K562 (cell line): ENCODE measurements at regions not wholly inside any gene's neighbourhood (a gene's known extent, or its start where the extent isn't known, plus 50 kb on each side); places are given as distances from the start of the nearest gene placed in this dataset.

ENCODE experiments used
- ATAC-seq: fragments of 200-7000 bp; cut with Tn5 transposase; 3 replicates; pipeline ENCODE4 v1.9.1; 2020; ENCODE audit warnings: moderate library complexity
- BruUV-seq: library from RNA; stranded (reverse); fragments of 400-500 nt; replicated peaks from 2 replicates; lab custom pipeline; 2021; lab: Mats Ljungman, UMichigan
- CTCF ChIA-PET: fragments of 300-600 bp; formaldehyde crosslinking; extraction: SDS; loops from one replicate; lab custom pipeline; 2021; ENCODE audit warnings: low intra/inter-chr PET ratio; lab: Yijun Ruan, JAX
- POLR2A ChIA-PET: fragments of 300-600, 350-650 bp; sonication (Branson Sonifier 250); formaldehyde crosslinking; extraction: SDS; loops from one replicate; lab custom pipeline; 2021; ENCODE audit warnings: antibody characterized with exemption, inconsistent platforms; lab: Yijun Ruan, JAX
- DNase-seq, 4 experiments: peaks; one replicate each; pipeline versions ENCODE4 v3.0.0 to v3.0.0-alpha.2; 2011 to 2018; ENCODE audit warnings: low spot score in 3 of 4, mixed read lengths in 3 of 4; ENCODE audit errors: extremely low read depth in 1 of 4
- FAIRE-seq: peaks from 2 replicates; lab custom pipeline; 2011; peaks lifted over from hg19 to GRCh38; lab: Jason Lieb, UNC
- H2AFZ ChIP-seq: 2 replicates; pipeline ENCODE4 v1.6.0; 2011; ENCODE audit warnings: low read depth, low read length, control low read depth, inconsistent platforms
- H3K27ac ChIP-seq: fragments of 200-600 bp; 3 replicates; pipeline ENCODE4 v1.8.0; 2011; ENCODE audit warnings: low read depth, mild to moderate bottlenecking, control low read depth, inconsistent platforms, low read length, moderate library complexity, mixed read lengths; ENCODE audit errors: extremely low read depth
- H3K27me3 ChIP-seq, 2 experiments: fragments of 300-600 bp in 1 of 2; 2 replicates in 1 of 2; 3 replicates in 1 of 2; pipeline versions ENCODE4 v1.6.0 to v1.8.0; 2011; ENCODE audit warnings: inconsistent platforms in 2 of 2, low read length in 2 of 2, mild to moderate bottlenecking in 1 of 2, mixed read lengths in 1 of 2, moderate library complexity in 1 of 2; ENCODE audit not compliant: control insufficient read depth in 2 of 2, insufficient read depth in 2 of 2
- H3K36me3 ChIP-seq: fragments of 300-600 bp; 3 replicates; pipeline ENCODE4 v1.8.0; 2011; ENCODE audit warnings: mild to moderate bottlenecking, low read length, inconsistent platforms; ENCODE audit not compliant: control insufficient read depth, insufficient read depth
- H3K4me1 ChIP-seq, 2 experiments: fragments of 200-600 bp in 1 of 2; replicated peaks in 1 of 2; 2 replicates in 1 of 2; 3 replicates in 1 of 2; pipeline versions ENCODE4 v1.5.1 to v1.8.0; 2011; ENCODE audit warnings: inconsistent platforms in 2 of 2, low read length in 2 of 2, mild to moderate bottlenecking in 1 of 2, mixed read lengths in 1 of 2, moderate library complexity in 1 of 2; ENCODE audit not compliant: control insufficient read depth in 2 of 2, insufficient read depth in 2 of 2
- H3K4me2 ChIP-seq: 2 replicates; pipeline ENCODE4 v1.6.1; 2011; ENCODE audit warnings: low read length, control low read depth, inconsistent platforms, mixed read lengths; ENCODE audit not compliant: insufficient read depth
- H3K4me3 ChIP-seq: fragments of 200-600 bp; sonication (generic), shearing (Covaris generic); 2 replicates; pipeline ENCODE4 v1.5.1; 2016; ENCODE audit warnings: control low read depth, inconsistent platforms
- H3K79me2 ChIP-seq: fragments of 200-600 bp; 3 replicates; pipeline ENCODE4 v1.8.0; 2011; ENCODE audit warnings: low read length, inconsistent platforms; ENCODE audit not compliant: control insufficient read depth, insufficient read depth
- H3K9ac ChIP-seq, 2 experiments: 2 replicates each; pipeline versions ENCODE4 v1.6.0 to v1.6.1; 2011; ENCODE audit warnings: low read depth in 2 of 2, low read length in 2 of 2, control low read depth in 1 of 2, inconsistent platforms in 1 of 2, mild to moderate bottlenecking in 1 of 2, mixed read lengths in 1 of 2; ENCODE audit not compliant: insufficient read depth in 1 of 2
- H3K9me1 ChIP-seq: one replicate; pipeline ENCODE4 v1.6.0; 2011; ENCODE audit warnings: inconsistent platforms, mild to moderate bottlenecking, low read length, moderate library complexity; ENCODE audit not compliant: control insufficient read depth, insufficient read depth
- H3K9me3 ChIP-seq: replicated peaks from 2 replicates; pipeline ENCODE4 v1.5.1; 2011; ENCODE audit warnings: low read depth, low read length, inconsistent platforms; ENCODE audit not compliant: control insufficient read depth, insufficient read depth
- H4K20me1 ChIP-seq: replicated peaks from 2 replicates; pipeline ENCODE4 v1.6.1; 2011; ENCODE audit warnings: low read length, inconsistent platforms, mixed read lengths; ENCODE audit not compliant: control insufficient read depth, insufficient read depth
- ATF7 ChIP-seq: fragments of 450-650 bp; IDR thresholded peaks from 2 replicates; pipeline ENCODE4 v1.7.1; 2014; ENCODE audit warnings: mild to moderate bottlenecking, moderate library complexity
- CHD1 ChIP-seq: fragments of 200-600 bp; sonication (generic); IDR thresholded peaks from one replicate; pipeline ENCODE4 v1.6.1; 2012; ENCODE audit warnings: mild to moderate bottlenecking, moderate library complexity, low read length, inconsistent platforms
- NR2F6 ChIP-seq: fragments of 450-650 bp; formaldehyde crosslinking; IDR thresholded peaks from 2 replicates; pipeline ENCODE4 v1.4.0; 2020; ENCODE audit warnings: mild to moderate bottlenecking
- PHB2 ChIP-seq: fragments of 450-650 bp; IDR thresholded peaks from 2 replicates; pipeline ENCODE4 v1.6.1; 2017; ENCODE audit warnings: low read depth
- SAFB ChIP-seq: fragments of 200-400 bp; formaldehyde crosslinking; IDR thresholded peaks from 2 replicates; pipeline ENCODE4 v1.6.1; 2017; ENCODE audit warnings: low read depth, low read length, borderline replicate concordance
- SRSF3 ChIP-seq: fragments of 200-400 bp; formaldehyde crosslinking; IDR thresholded peaks from 2 replicates; pipeline ENCODE4 v1.6.1; 2016; ENCODE audit warnings: mild to moderate bottlenecking, low read length, moderate library complexity; ENCODE audit not compliant: insufficient read depth
- SRSF9 ChIP-seq: fragments of 200-400 bp; formaldehyde crosslinking; IDR thresholded peaks from 2 replicates; pipeline ENCODE4 v1.6.1; 2017; ENCODE audit warnings: low read depth, low read length, borderline replicate concordance
- ZNF324 ChIP-seq: fragments of 250-450 bp; sonication (Bioruptor Pico); IDR thresholded peaks from 2 replicates; pipeline ENCODE4 v1.4.0; 2020; ENCODE audit warnings: mild to moderate bottlenecking
- ZNF507 ChIP-seq: conservative IDR thresholded peaks from 2 replicates; pipeline ENCODE4 v1.6.1; 2017; ENCODE audit warnings: missing genetic modification characterization, missing compliant biosample characterization
- WGBS: fragments of 100-300 bp; shearing (Covaris generic); methylation state at CpG from one replicate; pipeline ENCODE4 v1.1.6; 2016; ENCODE audit warnings: low coverage, mixed read lengths; ENCODE audit not compliant: insufficient coverage; ENCODE audit errors: missing lambda C conversion rate; 5-methylcytosine and 5-hydroxymethylcytosine counted together
- in situ Hi-C: fragments of 300-500 bp; cut with MboI; formaldehyde crosslinking; loops from 4 replicates; pipeline ENCODE4 v1.15.0; 2018; ENCODE audit warnings: inconsistent platforms, mixed read lengths
- intact Hi-C: fragments of 100-400 bp; cut with micrococcal nuclease; formaldehyde crosslinking; loops from 2 replicates; pipeline ENCODE4 v1.14.2; 2022
- TF ChIP-seq, protein P1 (sequence below): sonication (generic); formaldehyde crosslinking; IDR thresholded peaks from 2 replicates; pipeline ENCODE4 v1.8.0; 2022; ENCODE audit warnings: missing genetic modification reagents, mild to moderate bottlenecking, borderline replicate concordance
- TF ChIP-seq, protein P2 (sequence below): fragments of 250-450 bp; sonication (Bioruptor Pico); IDR thresholded peaks from 2 replicates; pipeline ENCODE4 v1.5.0; 2020; ENCODE audit warnings: mild to moderate bottlenecking
- TF ChIP-seq, protein P3 (sequence below), 2 experiments: fragments of 450-650 bp in 1 of 2; sonication (generic) in 1 of 2; formaldehyde crosslinking in 1 of 2; IDR thresholded peaks in 1 of 2; conservative IDR thresholded peaks in 1 of 2; 2 replicates each; pipeline versions ENCODE4 v1.6.1 to v1.8.1; 2016 to 2023; ENCODE audit warnings: mild to moderate bottlenecking in 2 of 2, moderate library complexity in 2 of 2, inconsistent platforms in 1 of 2, missing genetic modification reagents in 1 of 2
- TF ChIP-seq, protein P4 (sequence below): sonication (generic); formaldehyde crosslinking; IDR thresholded peaks from 2 replicates; pipeline ENCODE4 v1.8.0; 2022; ENCODE audit warnings: missing genetic modification reagents, mild to moderate bottlenecking, borderline replicate concordance

DNA sequence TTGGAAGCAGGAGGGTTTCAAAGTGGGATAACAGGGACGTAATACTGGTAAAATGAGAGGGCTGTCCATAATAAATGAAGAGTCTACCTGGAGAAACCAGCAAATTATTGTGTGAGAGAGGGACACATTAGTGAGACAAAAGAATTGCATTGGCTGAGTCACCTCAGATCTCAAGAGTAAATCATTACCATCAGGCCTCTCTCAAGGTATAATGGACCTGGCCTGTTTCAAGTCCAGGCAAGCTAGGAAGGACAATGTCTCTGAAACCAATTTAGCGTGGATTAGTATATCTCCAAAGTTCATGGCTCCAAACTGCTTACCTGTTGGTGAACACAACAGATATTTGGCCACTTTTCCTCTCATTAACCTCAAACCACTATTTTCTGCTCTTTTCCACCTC is 471.4 kb downstream of the CMPK2 start:
- ATAC-seq: no peak

More for the DNA sequence above, 471.4 kb downstream of the CMPK2 start:
- intact Hi-C loops (no loop called here), in situ Hi-C loops (no loop called here)
- no peak overlapping the region for H2AFZ ChIP-seq
- no peaks in the 10 kb centered on the region for H3K4me1 ChIP-seq
- DNase-seq (no peak), FAIRE-seq (no peak)
- no peaks in the 10 kb centered on the region for H3K27me3 ChIP-seq
- H3K9me3 ChIP-seq: no peaks in the 10 kb centered on the region; the same call in 1 of the 2 replicates
- ChIA-PET CTCF (no interaction called here), POLR2A (no interaction called here)
- no peak overlapping the region for H3K9ac ChIP-seq
- no peaks in the 10 kb centered on the region for H4K20me1 ChIP-seq
- no TSS peak for BruUV-seq
- no peak overlapping the region for H3K27ac ChIP-seq
- TF ChIP-seq SRSF9: no peak
- TF ChIP-seq, protein P1, sequence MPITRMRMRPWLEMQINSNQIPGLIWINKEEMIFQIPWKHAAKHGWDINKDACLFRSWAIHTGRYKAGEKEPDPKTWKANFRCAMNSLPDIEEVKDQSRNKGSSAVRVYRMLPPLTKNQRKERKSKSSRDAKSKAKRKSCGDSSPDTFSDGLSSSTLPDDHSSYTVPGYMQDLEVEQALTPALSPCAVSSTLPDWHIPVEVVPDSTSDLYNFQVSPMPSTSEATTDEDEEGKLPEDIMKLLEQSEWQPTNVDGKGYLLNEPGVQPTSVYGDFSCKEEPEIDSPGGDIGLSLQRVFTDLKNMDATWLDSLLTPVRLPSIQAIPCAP: no peak
- no peak for TF ChIP-seq NR2F6 (CRISPR knock-in tag)
- TF ChIP-seq CHD1: no peak
- no peak for TF ChIP-seq PHB2
- TF ChIP-seq SAFB: no peak
- TF ChIP-seq, protein P2, sequence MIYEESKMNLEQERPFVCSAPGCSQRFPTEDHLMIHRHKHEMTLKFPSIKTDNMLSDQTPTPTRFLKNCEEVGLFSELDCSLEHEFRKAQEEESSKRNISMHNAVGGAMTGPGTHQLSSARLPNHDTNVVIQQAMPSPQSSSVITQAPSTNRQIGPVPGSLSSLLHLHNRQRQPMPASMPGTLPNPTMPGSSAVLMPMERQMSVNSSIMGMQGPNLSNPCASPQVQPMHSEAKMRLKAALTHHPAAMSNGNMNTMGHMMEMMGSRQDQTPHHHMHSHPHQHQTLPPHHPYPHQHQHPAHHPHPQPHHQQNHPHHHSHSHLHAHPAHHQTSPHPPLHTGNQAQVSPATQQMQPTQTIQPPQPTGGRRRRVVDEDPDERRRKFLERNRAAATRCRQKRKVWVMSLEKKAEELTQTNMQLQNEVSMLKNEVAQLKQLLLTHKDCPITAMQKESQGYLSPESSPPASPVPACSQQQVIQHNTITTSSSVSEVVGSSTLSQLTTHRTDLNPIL (CRISPR knock-in tag): no peak
- no peak for TF ChIP-seq ATF7
- TF ChIP-seq, protein P3, sequence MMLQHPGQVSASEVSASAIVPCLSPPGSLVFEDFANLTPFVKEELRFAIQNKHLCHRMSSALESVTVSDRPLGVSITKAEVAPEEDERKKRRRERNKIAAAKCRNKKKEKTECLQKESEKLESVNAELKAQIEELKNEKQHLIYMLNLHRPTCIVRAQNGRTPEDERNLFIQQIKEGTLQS (IDR thresholded peaks at IDR 0.05): no peak
- TF ChIP-seq, protein P3 (CRISPR knock-in tag; conservative IDR thresholded peaks at IDR 0.05): no peak
- TF ChIP-seq ZNF507 (tag): no peak
- TF ChIP-seq, protein P4, sequence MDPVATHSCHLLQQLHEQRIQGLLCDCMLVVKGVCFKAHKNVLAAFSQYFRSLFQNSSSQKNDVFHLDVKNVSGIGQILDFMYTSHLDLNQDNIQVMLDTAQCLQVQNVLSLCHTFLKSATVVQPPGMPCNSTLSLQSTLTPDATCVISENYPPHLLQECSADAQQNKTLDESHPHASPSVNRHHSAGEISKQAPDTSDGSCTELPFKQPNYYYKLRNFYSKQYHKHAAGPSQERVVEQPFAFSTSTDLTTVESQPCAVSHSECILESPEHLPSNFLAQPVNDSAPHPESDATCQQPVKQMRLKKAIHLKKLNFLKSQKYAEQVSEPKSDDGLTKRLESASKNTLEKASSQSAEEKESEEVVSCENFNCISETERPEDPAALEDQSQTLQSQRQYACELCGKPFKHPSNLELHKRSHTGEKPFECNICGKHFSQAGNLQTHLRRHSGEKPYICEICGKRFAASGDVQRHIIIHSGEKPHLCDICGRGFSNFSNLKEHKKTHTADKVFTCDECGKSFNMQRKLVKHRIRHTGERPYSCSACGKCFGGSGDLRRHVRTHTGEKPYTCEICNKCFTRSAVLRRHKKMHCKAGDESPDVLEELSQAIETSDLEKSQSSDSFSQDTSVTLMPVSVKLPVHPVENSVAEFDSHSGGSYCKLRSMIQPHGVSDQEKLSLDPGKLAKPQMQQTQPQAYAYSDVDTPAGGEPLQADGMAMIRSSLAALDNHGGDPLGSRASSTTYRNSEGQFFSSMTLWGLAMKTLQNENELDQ (CRISPR knock-in tag): no peak
- TF ChIP-seq ZNF324: no peak
- no peak for TF ChIP-seq SRSF3
- no peak overlapping the region for H3K4me2 ChIP-seq
- no peaks in the 10 kb centered on the region for H3K79me2 ChIP-seq
- H3K36me3 ChIP-seq: no peaks in the 10 kb centered on the region
- no peak overlapping the region for H3K4me3 ChIP-seq
- H3K9me1 ChIP-seq: no peaks in the 10 kb centered on the region
- 0% methylated on average over 2 of the region's 2 CpGs for WGBS
